NCI-H748 (cell line): ENCODE measurements at regions not wholly inside any gene's neighbourhood (a gene's known extent, or its start where the extent isn't known, plus 50 kb on each side); places are given as distances from the start of the nearest gene placed in this dataset.

ENCODE experiments used
- DNase-seq: peaks from one replicate; lab custom pipeline; 2025; ENCODE audit not compliant: unreplicated experiment; lab: John Stamatoyannopoulos, UW

GRCh38 chr22:49154433-49154832 is 673.2 kb downstream of the BRD1 start:
- no peak for DNase-seq

- no peak for DNase-seq
These were observed 673.8 kb downstream of the BRD1 start for GRCh38 chr22:49153921-49154320.

- no peak for DNase-seq
These were observed 674.5 kb downstream of the BRD1 start for GRCh38 chr22:49152939-49153770.

GRCh38 chr22:49152127-49152938 is 675.3 kb downstream of the BRD1 start:
- no peak for DNase-seq

GRCh38 chr22:49151256-49152126 is 676.2 kb downstream of the BRD1 start:
- DNase-seq = no peak

- DNase-seq = no peak
These were observed 676.9 kb downstream of the BRD1 start for GRCh38 chr22:49150801-49151221.

- peak; percentile 36 for DNase-seq
These were observed 677.7 kb downstream of the BRD1 start for GRCh38 chr22:49149721-49150608.

GRCh38 chr22:49148895-49149418 is 678.7 kb downstream of the BRD1 start:
- no peak for DNase-seq

GRCh38 chr22:49147617-49148175 is 680.0 kb downstream of the BRD1 start:
- DNase-seq = no peak

- no peak for DNase-seq
These were observed 680.5 kb downstream of the BRD1 start for GRCh38 chr22:49147171-49147570.

- DNase-seq = no peak
These were observed 681.2 kb downstream of the BRD1 start for GRCh38 chr22:49146511-49146910.

GRCh38 chr22:49143812-49144211 is 683.9 kb downstream of the BRD1 start:
- DNase-seq = no peak

GRCh38 chr22:49142891-49143290 is 684.8 kb downstream of the BRD1 start:
- no peak for DNase-seq

GRCh38 chr22:49142296-49142695 is 685.4 kb downstream of the BRD1 start:
- DNase-seq = no peak

GRCh38 chr22:49141761-49142160 is 685.9 kb downstream of the BRD1 start:
- no peak for DNase-seq

GRCh38 chr22:49140911-49141665 is 686.6 kb downstream of the BRD1 start:
- DNase-seq = no peak

GRCh38 chr22:49139492-49140151 is 688.1 kb downstream of the BRD1 start:
- no peak for DNase-seq

- DNase-seq = no peak
These were observed 689.4 kb downstream of the BRD1 start for GRCh38 chr22:49138250-49138790.
